OCI-LY1 (cell line): ENCODE measurements at regions not wholly inside any gene's neighbourhood (a gene's known extent, or its start where the extent isn't known, plus 50 kb on each side); places are given as distances from the start of the nearest gene placed in this dataset.

Source experiments
- EZH2 ChIP-seq: fragments of 200-600 bp; sonication (generic), shearing (Covaris generic); IDR thresholded peaks from 2 replicates; pipeline ENCODE4 v1.8.0; 2017; ENCODE audit warnings: borderline replicate concordance, mixed run types, mild to moderate bottlenecking, antibody characterized with exemption, low read length, moderate library complexity, mixed read lengths
- TF ChIP-seq, protein P1 (sequence below): fragments of 200-600 bp; sonication (generic), shearing (Covaris generic); IDR thresholded peaks from 2 replicates; pipeline ENCODE4 v1.5.1; 2017; ENCODE audit warnings: mild to moderate bottlenecking, antibody characterized with exemption, low read length, moderate library complexity, mixed read lengths

- TF ChIP-seq, protein P1, sequence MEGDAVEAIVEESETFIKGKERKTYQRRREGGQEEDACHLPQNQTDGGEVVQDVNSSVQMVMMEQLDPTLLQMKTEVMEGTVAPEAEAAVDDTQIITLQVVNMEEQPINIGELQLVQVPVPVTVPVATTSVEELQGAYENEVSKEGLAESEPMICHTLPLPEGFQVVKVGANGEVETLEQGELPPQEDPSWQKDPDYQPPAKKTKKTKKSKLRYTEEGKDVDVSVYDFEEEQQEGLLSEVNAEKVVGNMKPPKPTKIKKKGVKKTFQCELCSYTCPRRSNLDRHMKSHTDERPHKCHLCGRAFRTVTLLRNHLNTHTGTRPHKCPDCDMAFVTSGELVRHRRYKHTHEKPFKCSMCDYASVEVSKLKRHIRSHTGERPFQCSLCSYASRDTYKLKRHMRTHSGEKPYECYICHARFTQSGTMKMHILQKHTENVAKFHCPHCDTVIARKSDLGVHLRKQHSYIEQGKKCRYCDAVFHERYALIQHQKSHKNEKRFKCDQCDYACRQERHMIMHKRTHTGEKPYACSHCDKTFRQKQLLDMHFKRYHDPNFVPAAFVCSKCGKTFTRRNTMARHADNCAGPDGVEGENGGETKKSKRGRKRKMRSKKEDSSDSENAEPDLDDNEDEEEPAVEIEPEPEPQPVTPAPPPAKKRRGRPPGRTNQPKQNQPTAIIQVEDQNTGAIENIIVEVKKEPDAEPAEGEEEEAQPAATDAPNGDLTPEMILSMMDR = no peak
- TF ChIP-seq EZH2 = no peak
Measured at GRCh38 chr22:47571616-47572015, 809.2 kb downstream of the TBC1D22A start.
